SH-SY5Y (cell line): ENCODE measurements at regions not wholly inside any gene's neighbourhood (a gene's known extent, or its start where the extent isn't known, plus 50 kb on each side); places are given as distances from the start of the nearest gene placed in this dataset.

ENCODE experiments used
- GATA2 ChIP-seq: IDR thresholded peaks from 2 replicates; pipeline ENCODE4 v1.6.1; 2011; ENCODE audit warnings: mild to moderate bottlenecking, low read depth, low read length
- GATA3 ChIP-seq: IDR thresholded peaks from 2 replicates; pipeline ENCODE4 v1.6.1; 2011; ENCODE audit warnings: low read depth, mild to moderate bottlenecking, low read length, moderate library complexity

GRCh38 chr10:78875932-78876331, 192.8 kb upstream of the ZMIZ1 start:
- TF ChIP-seq GATA3: no peak
- TF ChIP-seq GATA2: no peak
